PC-9 (cell line): ENCODE measurements at regions not wholly inside any gene's neighbourhood (a gene's known extent, or its start where the extent isn't known, plus 50 kb on each side); places are given as distances from the start of the nearest gene placed in this dataset.

Experiments
- BruUV-seq: library from RNA; stranded (reverse); fragments of 400-500 nt; replicated peaks from 2 replicates; lab custom pipeline; 2021; lab: Mats Ljungman, UMichigan
- CTCF ChIA-PET: fragments of 300-600 bp; sonication (Branson Sonifier 250); formaldehyde crosslinking; loops from one replicate; lab custom pipeline; 2022; ENCODE audit warnings: antibody characterized with exemption; lab: Charles Lee
- POLR2A ChIA-PET: fragments of 300-600 bp; sonication (Branson Sonifier 250); formaldehyde crosslinking; loops from one replicate; lab custom pipeline; 2022; ENCODE audit warnings: antibody characterized with exemption; ENCODE audit not compliant: unreplicated experiment; lab: Charles Lee
- DNase-seq, 2 experiments: peaks; one replicate each; pipeline versions ENCODE4 v3.0.0 to v3.0.0-alpha.2; 2015 to 2022; ENCODE audit warnings: mixed read lengths in 1 of 2
- H2AFZ ChIP-seq: fragments of 200-600 bp; sonication (generic); 2 replicates; pipeline ENCODE4 v1.8.1; 2017; ENCODE audit warnings: antibody characterized with exemption
- H3F3A ChIP-seq: fragments of 200-600 bp; sonication (generic); 2 replicates; pipeline ENCODE4 v1.8.1; 2017; ENCODE audit warnings: antibody characterized with exemption, mild to moderate bottlenecking, low read depth; ENCODE audit not compliant: insufficient read depth
- H3K27ac ChIP-seq: fragments of 200-600 bp; sonication (generic); 2 replicates; pipeline ENCODE4 v1.6.1; 2016; ENCODE audit warnings: mixed run types
- H3K27me3 ChIP-seq: fragments of 200-600 bp; sonication (generic); 2 replicates; pipeline ENCODE4 v1.6.1; 2016; ENCODE audit warnings: low read depth, mixed run types; ENCODE audit not compliant: insufficient read depth
- H3K36me3 ChIP-seq: fragments of 200-600 bp; sonication (generic); 2 replicates; pipeline ENCODE4 v1.6.1; 2016; ENCODE audit warnings: low read depth, mixed run types
- H3K4me1 ChIP-seq: fragments of 200-600 bp; sonication (generic); replicated peaks from 2 replicates; pipeline ENCODE4 v1.6.1; 2016; ENCODE audit warnings: mixed run types; ENCODE audit not compliant: insufficient read depth
- H3K4me2 ChIP-seq: fragments of 200-600 bp; sonication (generic); 2 replicates; pipeline ENCODE4 v1.6.1; 2017; ENCODE audit warnings: mixed run types
- H3K4me3 ChIP-seq: fragments of 200-600 bp; sonication (generic); 2 replicates; pipeline ENCODE4 v1.6.1; 2016; ENCODE audit warnings: mixed run types
- H3K79me2 ChIP-seq: fragments of 200-600 bp; sonication (generic); 2 replicates; pipeline ENCODE4 v1.6.1; 2017; ENCODE audit warnings: low read depth, mixed run types
- H3K9me2 ChIP-seq: fragments of 200-600 bp; sonication (generic); 2 replicates; pipeline ENCODE4 v1.8.1; 2017; ENCODE audit warnings: mild to moderate bottlenecking; ENCODE audit not compliant: insufficient read depth
- H3K9me3 ChIP-seq: fragments of 200-600 bp; sonication (generic); 2 replicates; pipeline ENCODE4 v1.8.1; 2016; ENCODE audit warnings: low read depth; ENCODE audit not compliant: insufficient read depth
- H4K20me1 ChIP-seq: fragments of 200-600 bp; sonication (generic); 2 replicates; pipeline ENCODE4 v1.8.1; 2017; ENCODE audit not compliant: insufficient read depth
- CTCF ChIP-seq: fragments of 200-600 bp; sonication (generic); conservative IDR thresholded peaks from 2 replicates; pipeline ENCODE4 v1.6.1; 2017; ENCODE audit warnings: mixed run types, antibody characterized with exemption, mild to moderate bottlenecking, moderate library complexity
- EZH2 ChIP-seq: fragments of 200-600 bp; sonication (generic); IDR thresholded peaks from 2 replicates; pipeline ENCODE4 v1.8.0; 2017; ENCODE audit warnings: antibody characterized with exemption, low read depth
- intact Hi-C: fragments of 100-400 bp; cut with micrococcal nuclease; formaldehyde crosslinking; loops from one replicate; pipeline ENCODE4 v1.10.0; 2022; ENCODE audit not compliant: unreplicated experiment

GRCh38 chr6:85008296-85009009 lies 244.1 kb upstream of the TBX18 start:
- H4K20me1 ChIP-seq, result no peaks in the 10 kb centered on the region
- H3K4me3 ChIP-seq, result no peak overlapping the region
- no peak for DNase-seq
- no peak overlapping the region for H3K4me2 ChIP-seq
- intact Hi-C loops, result no loop called here
- POLR2A ChIA-PET, result no interaction called here
- no peaks in the 10 kb centered on the region for H3K79me2 ChIP-seq
- no peaks in the 10 kb centered on the region for H3K9me3 ChIP-seq
- H3K9me2 ChIP-seq, result no peaks in the 10 kb centered on the region
- no peaks in the 10 kb centered on the region for H3K27me3 ChIP-seq
- no peaks in the 10 kb centered on the region for H3K4me1 ChIP-seq
- no peaks in the 10 kb centered on the region for H3F3A ChIP-seq
- H3K27ac ChIP-seq, result no peak overlapping the region
- no TSS peak for BruUV-seq
- TF ChIP-seq CTCF (no peak), EZH2 (no peak)
- no peaks in the 10 kb centered on the region for H3K36me3 ChIP-seq
- H2AFZ ChIP-seq, result no peak overlapping the region
- CTCF ChIA-PET, result no interaction called here

DNA sequence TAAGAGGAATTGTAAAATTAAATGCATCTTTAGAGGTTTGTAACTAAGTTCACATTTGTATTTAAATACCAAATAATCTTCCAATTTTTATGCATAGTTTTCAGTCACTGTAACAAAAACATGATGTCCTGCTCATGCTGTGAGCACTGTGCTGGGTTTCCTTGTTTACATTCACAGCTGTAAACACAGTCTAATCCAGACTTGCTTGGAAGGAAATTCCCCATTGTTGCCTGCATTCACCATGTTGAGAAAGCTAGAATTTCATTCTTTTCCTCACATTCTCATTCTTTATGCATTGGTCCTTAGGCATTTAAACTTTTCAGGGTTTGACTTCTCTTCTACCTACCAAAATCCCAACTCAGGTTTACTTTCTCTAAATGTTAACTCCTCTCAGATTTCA lies 242.0 kb upstream of the TBX18 start:
- H3K9me2 ChIP-seq, result no peaks in the 10 kb centered on the region
- intact Hi-C loops, result no loop called here
- DNase-seq, result no peak
- H3K4me1 ChIP-seq, result no peaks in the 10 kb centered on the region
- no peak overlapping the region for H3K27ac ChIP-seq
- POLR2A ChIA-PET, result no interaction called here
- H3K79me2 ChIP-seq, result no peaks in the 10 kb centered on the region
- no peak overlapping the region for H2AFZ ChIP-seq
- H4K20me1 ChIP-seq, result no peaks in the 10 kb centered on the region
- CTCF ChIA-PET, result no interaction called here
- no peaks in the 10 kb centered on the region for H3K27me3 ChIP-seq
- no peak for TF ChIP-seq CTCF
- no peak for TF ChIP-seq EZH2
- H3K4me2 ChIP-seq, result no peak overlapping the region
- H3K9me3 ChIP-seq, result no peaks in the 10 kb centered on the region
- H3F3A ChIP-seq, result no peaks in the 10 kb centered on the region
- no peaks in the 10 kb centered on the region for H3K36me3 ChIP-seq
- no peak overlapping the region for H3K4me3 ChIP-seq
- BruUV-seq, result no TSS peak

GRCh38 chr6:85005494-85005893 lies 241.1 kb upstream of the TBX18 start:
- Histone ChIP-seq H2AFZ (no peak overlapping the region), H3K9me3 (no peaks in the 10 kb centered on the region), H4K20me1 (no peaks in the 10 kb centered on the region), H3K4me1 (no peaks in the 10 kb centered on the region), H3K4me2 (no peak overlapping the region), H3F3A (no peaks in the 10 kb centered on the region), H3K36me3 (no peaks in the 10 kb centered on the region), H3K27ac (no peak overlapping the region), H3K79me2 (no peaks in the 10 kb centered on the region), H3K9me2 (no peaks in the 10 kb centered on the region), H3K4me3 (no peak overlapping the region), H3K27me3 (no peaks in the 10 kb centered on the region)
- intact Hi-C loops, result no loop called here
- CTCF ChIA-PET, result no interaction called here
- no peak for DNase-seq
- no TSS peak for BruUV-seq
- TF ChIP-seq EZH2 (no peak), CTCF (no peak)
- POLR2A ChIA-PET, result no interaction called here
